Astrocyte of the spinal cord (primary cell): ENCODE measurements at regions not wholly inside any gene's neighbourhood (a gene's known extent, or its start where the extent isn't known, plus 50 kb on each side); places are given as distances from the start of the nearest gene placed in this dataset.

ENCODE experiments used
- DNase-seq: peaks from one replicate; pipeline ENCODE4 v3.0.0; 2011; ENCODE audit warnings: low read depth, low spot score
- H3K4me3 ChIP-seq: 2 replicates; pipeline ENCODE4 v1.5.1; 2011; ENCODE audit warnings: low read depth, mild to moderate bottlenecking, low read length, moderate library complexity
- CTCF ChIP-seq: IDR thresholded peaks from 2 replicates; pipeline ENCODE4 v1.5.1; 2012; ENCODE audit warnings: low read depth, mild to moderate bottlenecking, low read length, inconsistent platforms
- in situ Hi-C: cut with HindIII; loops from 2 replicates; pipeline ENCODE4 v1.10.0; 2017; ENCODE audit warnings: low sequenced_read_pairs

- in situ Hi-C loops, result no loop called here
- no peak for DNase-seq
- no peak overlapping the region for H3K4me3 ChIP-seq
- TF ChIP-seq CTCF, result no peak
Observed at GRCh38 chr9:81741103-81741502, 51.8 kb upstream of the TLE1 start.

GRCh38 chr9:81748091-81748490 is 58.7 kb upstream of the TLE1 start:
- no peak overlapping the region for H3K4me3 ChIP-seq
- in situ Hi-C loops, result no loop called here
- DNase-seq, result no peak
- TF ChIP-seq CTCF, result no peak

- no peak overlapping the region for H3K4me3 ChIP-seq
- DNase-seq, result no peak
- in situ Hi-C loops, result no loop called here
- TF ChIP-seq CTCF, result no peak
Observed at GRCh38 chr9:81753436-81753835, 64.1 kb upstream of the TLE1 start.

- no peak for TF ChIP-seq CTCF
- H3K4me3 ChIP-seq, result no peak overlapping the region
- DNase-seq, result no peak
- in situ Hi-C loops, result no loop called here
Observed at GRCh38 chr9:81754245-81754644, 64.9 kb upstream of the TLE1 start.

GRCh38 chr9:81755721-81756120 is 66.4 kb upstream of the TLE1 start:
- DNase-seq, result no peak
- in situ Hi-C loops, result no loop called here
- no peak for TF ChIP-seq CTCF
- no peak overlapping the region for H3K4me3 ChIP-seq

GRCh38 chr9:81756561-81756960 is 67.2 kb upstream of the TLE1 start:
- no peak overlapping the region for H3K4me3 ChIP-seq
- DNase-seq, result no peak
- in situ Hi-C loops, result no loop called here
- TF ChIP-seq CTCF, result no peak

GRCh38 chr9:81758123-81758797 is 68.9 kb upstream of the TLE1 start:
- TF ChIP-seq CTCF, result no peak

More at GRCh38 chr9:81758123-81758797, 68.9 kb upstream of the TLE1 start:
- DNase-seq, result no peak
- H3K4me3 ChIP-seq, result no peak overlapping the region
- in situ Hi-C loops, result no loop called here
